ENCODE measurements at regions not wholly inside any gene's neighbourhood (a gene's known extent, or its start where the extent isn't known, plus 50 kb on each side); places are given as distances from the start of the nearest gene placed in this dataset.
"Not testable (repeated sequence)": the region's sequence is repeated elsewhere in the genome, so short reads cannot be mapped to it uniquely, and the experiment has no call there.

DNA sequence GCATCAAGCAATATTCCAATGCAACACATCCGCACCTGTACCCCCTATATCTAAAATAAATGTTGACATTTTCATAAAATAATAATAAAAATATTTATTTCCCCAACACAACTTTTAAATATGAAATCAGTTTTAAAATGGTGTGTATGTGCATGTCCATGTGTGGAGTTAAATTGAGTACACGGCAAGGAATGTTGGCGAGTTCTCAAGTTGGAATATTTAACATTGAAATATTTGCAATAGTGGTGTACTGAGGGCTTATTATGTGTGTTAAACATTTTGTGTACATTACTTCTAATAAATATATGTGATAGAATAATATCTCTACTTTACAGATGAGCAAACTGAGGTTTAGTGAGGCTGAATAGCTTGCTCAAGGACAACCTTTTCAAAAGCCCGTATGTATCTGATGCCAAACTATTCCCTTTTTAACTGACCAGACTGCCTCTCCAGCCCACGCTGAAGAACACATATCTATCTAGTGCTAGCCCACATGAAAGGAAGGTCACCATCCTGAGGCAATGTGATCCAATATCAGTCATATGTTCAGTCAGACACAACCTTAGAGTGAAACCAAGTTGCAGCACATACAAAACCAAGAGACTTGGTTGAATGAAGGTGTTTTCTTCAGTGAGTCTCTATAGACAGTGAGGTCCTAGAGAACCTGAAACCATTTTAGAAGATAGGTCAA is 192.2 kb upstream of the CDH11 start:
- DNase-seq: no peak

DNA sequence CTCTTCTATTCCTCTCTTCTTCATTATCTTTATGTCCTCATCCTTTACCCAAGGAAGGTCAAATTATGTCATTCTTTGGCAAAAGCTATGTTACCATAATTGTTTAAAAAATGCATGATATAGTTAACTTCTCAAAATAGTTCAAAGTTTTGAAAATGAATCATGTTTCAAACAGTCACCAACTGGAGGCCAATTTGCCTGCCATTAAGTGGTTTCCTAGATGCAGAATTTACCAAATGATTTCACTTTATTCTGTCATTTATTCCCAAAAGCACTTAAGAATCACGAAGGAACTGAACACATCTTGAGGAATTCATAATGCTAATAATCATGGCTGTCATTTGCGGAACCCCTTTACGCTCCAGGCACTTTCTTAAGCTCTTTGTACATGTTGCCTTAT is 190.9 kb upstream of the CDH11 start:
- DNase-seq: no peak

DNA sequence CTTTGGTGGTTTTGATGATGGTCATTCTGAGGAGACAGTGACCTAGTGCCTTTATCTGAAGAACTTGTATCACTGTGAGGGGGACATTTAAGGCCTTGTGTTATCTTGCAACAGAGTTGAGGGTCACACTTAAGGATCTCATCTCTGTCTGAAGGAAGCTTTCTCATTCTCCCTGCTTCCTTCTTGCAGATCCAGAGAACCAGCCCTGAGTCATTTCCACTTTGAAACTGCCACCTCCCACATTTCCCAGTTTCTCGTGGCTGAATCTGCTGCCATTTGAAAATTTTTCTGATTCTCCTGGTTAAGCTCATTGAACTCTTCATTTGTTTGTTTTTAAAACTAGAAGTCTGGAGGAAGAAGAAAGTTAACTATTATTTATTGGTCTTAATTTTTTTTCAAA is 190.2 kb upstream of the CDH11 start:
- no peak for DNase-seq

DNA sequence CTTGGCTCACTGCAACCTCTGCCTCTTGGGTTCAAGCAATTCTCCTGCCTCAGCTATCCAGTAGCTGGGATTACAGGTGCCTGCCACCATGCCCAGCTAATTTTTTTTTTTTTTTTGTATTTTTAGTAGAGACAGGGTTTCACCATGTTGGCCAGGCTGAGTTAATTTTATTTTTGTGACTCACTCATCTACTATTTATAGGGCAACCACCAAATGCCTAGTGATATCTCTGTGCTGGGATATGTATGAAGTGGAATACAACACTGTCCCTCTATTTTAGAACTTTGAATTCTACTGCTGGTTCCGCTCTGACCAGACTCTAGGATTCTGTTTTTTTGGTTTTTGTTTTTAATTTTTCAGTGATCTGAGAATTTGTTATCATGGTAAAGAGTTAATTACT is 188.6 kb upstream of the CDH11 start:
- not testable (repeated sequence) for DNase-seq

DNA sequence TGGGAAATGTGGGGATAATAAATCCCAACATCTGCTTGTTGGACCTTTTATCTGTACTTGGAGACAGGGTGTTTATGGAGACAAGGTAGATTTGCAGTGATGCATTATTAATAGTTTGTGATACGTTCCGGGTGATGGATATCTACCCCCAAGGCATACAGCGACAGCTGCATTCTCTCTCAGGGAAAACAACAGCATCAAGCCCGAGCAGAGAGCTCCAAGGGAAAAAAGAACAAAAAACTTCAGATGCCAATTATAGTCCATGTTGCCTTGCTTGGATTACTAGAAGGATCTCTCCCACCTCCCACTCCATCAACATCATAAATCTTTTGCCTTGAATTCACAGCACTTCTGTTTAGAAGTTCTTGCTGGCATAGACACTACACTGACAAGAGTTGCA is 187.5 kb upstream of the CDH11 start:
- no peak for DNase-seq

DNA sequence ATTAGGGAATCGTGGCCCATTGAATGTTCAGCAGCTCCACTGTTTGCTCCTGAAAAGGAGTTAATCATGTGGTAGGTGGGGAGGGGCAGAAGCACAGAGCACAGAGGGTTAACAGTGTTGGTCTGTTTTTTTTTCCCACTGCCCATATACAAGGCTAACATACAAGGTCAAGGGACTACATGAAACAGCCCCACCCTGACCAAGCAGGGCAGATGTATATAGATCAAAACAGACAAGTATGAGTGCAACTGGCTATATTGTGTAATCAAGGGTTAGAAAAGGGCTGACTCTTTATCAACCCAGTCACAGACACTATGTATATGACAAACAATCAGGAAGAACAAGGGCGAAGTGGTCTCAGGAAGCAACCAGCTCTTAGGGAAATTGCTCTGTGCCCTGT is 186.6 kb upstream of the CDH11 start:
- DNase-seq: no peak

DNA sequence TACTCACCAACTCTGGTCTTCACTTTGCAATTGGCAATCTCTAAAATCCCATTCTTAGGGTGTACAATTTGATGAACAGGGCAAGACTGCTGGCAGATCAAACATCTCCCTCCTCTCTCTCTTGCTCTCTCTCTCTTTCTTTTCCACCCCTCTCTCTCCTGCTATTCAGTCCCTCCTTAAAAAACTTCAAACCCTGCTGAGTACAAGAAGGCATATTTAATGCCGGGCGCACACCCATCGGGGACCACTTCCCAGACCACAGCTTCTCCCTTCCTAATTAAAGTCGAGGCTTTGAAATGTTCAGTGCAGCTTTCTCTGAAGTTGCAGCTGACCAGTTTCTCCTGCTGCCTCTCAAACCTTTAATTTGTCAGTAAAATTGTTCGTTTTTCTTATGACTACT is 185.4 kb upstream of the CDH11 start:
- DNase-seq: no peak

DNA sequence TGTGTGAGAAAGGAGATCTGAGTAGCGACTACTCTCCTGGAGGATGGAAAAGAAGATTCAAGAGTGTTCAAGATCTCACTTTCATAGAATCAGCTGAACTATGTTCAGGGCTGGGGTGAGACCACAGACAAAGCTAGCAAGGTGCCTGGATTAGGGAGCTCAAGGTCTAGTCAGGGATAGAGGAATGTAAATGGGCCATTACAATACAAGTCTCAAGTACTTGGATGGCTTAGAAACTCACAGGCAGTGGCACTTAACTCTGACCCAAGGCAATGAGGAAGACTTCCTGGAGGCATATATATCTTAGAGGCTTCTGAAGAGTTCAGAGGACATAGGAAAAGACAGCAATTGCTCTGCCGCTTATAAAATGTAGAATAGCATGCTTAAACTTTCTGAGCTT is 184.9 kb upstream of the CDH11 start:
- DNase-seq: no peak

DNA sequence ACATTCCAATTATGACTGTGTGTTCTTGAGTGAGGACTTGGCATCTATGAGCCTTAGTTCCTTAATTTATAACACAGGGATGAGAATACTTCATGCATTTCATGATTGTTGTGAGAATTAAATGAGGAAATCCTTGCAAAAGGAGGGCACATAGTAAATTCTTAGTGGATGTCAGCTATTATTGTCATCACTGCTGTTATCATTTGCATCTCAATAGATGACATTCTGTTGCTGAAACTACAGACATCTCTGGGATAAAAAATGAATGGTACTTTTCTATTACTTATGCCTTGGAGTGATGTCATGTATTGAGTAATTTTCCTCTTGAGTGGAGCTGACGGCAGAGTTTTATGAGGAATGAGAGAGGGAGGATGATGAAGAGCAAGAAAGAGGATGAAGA is 184.4 kb upstream of the CDH11 start:
- DNase-seq: no peak

DNA sequence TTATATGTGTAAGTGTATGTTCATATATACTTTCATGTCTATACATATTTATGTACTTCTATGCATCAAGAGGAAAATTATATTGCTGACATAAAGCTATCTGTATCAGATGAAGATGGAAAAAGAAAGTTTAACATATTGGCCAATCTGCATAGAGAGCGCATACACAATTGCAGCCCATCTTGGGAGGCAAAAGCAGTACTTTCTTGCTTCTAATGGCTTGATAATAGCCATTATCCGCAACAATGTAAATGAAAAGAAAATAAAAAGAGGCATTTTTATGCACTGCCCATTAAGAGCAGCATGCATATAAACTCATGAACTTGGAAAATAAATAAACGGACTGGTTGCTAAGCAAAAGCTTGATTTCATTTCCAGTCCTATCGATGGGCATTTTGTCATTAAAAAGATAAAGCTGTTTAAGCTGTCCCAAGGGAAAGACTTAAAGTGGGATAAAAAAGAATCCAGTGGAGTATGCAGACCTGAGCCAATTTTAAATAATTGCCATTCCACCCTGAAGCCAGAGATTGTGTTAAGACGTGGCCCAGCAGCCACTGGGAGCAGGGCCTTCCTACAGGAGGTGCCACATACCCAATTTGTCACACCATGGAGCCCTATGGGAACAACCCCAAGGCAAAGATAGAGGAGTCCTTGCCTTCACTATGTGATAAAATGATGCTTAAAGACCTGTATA is 183.6 kb upstream of the CDH11 start:
- no peak for DNase-seq

DNA sequence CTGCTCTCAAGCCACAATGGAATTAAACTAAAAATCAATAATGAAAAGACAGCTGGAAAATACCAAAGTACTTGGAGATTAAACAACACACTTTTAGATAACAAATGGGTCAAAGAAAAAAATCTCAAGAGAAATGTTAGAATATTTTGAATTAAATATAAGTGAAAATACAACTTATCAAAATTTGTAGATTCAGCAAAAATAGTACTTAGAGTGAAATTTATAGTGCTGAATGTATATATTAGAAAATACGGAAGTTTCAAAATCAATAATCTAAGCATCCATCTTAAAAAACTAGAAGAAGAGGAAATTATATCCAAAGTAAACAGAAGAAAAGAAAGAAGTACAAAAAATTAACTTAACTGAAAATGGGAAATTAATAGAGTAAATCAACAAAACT is 179.2 kb upstream of the CDH11 start:
- no peak for DNase-seq

DNA sequence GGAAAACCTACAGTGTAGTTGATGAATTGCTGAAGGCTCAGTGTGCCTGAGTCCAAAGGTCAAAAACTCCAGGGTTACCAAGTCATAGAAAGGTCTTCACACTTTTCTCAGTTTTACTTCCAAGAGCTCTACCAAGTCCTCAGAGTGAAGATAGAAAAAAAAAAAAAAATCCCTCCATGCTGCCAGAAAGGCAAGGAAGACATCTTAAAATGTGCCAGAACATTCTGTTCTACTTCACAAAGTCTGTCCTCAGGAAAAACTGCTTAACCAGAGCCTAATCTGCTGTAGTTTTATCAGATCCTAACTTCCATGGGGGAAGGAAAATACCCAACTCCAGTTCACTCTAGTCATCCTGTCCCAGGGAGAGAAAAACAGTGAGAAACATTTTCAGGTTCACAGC is 175.6 kb upstream of the CDH11 start:
- no peak for DNase-seq

DNA sequence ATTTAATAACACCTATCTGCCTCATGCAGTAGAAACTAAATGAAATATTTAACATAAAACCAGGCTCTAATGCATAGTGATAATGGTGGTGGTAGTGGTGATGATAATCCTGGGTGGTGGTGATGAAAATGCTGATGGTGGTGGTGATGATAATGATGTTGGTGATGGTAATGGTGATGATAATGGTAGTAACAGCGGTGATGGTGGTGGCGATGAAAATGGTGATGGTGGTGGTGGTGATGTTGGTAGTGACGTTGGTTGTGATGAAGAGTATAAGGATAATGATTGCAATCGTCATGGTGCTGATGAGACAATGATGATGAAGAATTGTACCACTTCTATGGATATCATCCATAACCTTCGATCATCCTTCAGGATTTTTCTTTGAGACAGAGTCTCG is 173.7 kb upstream of the CDH11 start:
- DNase-seq: no peak

DNA sequence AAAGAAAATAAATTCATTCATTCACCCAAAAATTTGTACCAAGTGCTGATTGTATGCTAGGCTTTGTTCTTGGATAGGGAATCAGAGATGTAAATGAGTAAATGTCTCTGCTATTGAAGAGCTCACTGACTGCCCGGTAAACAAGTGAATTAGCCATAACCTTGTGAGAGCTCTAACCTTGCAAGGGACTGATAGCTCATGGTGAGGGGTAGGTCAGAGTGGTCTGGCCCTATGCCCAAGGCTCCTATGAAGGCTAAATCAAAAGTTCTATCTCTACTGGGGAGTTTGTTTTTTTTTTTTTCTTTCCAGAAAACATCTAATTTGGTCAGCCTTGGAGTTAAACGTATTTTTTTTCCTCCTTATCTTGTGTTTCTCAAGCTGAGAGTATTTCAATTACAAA is 172.8 kb upstream of the CDH11 start:
- DNase-seq: no peak

DNA sequence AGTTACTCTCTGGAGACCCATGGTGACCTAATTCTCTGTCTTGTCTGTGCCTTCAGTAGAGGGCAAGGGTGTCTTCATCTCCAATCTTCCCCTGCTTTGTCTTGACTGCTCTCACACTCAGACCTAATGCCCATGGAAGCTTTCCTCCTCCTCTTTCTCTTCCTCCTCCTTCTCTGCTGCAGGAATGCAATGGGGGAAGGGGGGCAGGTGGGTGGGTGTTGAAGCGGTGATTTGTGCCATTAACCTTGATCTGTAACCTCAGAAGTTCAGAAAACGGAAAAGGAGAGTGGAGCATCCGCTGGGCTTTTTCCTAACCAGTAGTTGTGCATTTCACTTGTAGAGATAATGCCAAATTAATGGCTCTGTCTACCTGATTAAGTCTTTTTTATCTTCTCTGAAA is 172.3 kb upstream of the CDH11 start:
- no peak for DNase-seq

DNA sequence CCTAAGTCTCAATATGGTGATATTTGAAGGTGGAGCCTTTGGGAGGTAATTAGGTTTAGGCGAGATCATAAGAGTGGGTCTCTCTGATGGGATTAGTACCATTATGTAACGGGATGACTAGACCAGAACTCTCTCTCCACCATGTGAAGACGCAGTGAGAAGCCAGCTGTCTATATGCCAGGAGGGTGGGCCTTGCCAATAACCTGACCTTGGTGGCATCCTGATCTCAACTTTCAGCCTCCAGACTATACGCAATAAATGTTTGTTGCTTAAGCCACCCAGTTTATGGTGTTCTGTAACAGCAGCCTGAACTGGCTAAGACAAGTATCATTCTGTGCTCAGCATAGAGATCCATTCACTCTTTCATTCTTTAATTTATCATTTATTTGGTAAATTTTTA is 167.2 kb upstream of the CDH11 start:
- DNase-seq: no peak

DNA sequence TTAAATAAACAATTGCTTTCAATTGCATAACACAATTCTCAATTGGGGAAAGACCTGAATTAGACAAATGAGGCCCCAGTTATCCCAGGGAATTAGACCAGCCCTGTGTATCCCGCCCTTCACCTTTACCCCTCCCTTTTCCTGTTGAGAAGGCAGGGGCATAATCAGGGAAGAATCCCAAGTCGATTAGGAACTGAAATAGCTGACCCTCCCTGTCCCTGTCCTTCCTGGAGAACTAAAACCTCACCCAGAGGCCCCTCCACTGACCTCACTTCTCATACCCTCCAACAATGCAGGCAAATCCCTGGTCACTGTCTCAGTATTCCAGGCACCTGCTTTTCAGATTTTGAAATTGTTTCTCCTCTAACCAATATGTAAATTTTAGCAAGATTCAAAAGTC is 165.4 kb upstream of the CDH11 start:
- no peak for DNase-seq

DNA sequence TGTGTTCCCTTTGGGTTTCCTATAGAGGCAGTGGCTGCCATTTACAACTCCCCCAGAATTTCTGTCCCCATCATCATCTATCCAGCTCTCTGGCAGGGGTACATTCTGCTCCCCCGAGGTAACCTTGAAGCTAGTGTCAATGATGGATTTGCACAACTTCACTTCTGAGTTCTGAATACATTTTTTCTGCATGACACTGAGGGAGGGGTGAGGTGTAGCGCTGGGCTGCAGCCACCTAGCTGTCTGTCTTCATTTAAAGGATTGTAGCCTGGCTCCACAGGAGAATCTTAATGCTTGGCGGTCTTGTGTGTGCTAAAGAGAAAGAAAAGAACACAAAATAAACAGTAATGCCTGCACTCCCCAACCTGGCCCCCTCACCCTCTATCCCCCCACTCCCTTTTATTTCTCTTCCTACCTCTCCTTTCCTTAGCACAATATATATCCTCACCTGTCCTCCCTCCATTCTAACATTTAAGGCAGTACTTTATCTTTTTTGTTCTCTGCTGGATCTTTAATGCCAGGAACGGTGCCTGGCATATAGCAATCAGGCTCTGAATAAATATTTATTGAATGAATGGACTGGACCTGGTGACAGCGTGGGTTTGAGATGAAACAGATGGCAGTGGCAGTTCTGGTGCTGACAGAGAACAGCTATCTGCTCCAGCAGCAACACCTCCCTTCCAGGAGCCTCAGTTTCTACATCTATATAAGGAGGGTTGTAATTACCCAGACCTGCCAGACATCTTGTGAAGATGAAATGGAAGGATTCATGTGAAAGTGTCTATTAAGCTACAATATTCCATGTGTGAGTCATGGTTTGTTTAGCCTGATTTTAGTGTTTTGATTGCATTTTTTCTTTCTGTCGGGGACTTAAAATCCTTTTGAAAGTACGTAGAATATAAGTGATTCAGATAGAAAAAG is 163.5 kb upstream of the CDH11 start:
- no peak for DNase-seq

DNA sequence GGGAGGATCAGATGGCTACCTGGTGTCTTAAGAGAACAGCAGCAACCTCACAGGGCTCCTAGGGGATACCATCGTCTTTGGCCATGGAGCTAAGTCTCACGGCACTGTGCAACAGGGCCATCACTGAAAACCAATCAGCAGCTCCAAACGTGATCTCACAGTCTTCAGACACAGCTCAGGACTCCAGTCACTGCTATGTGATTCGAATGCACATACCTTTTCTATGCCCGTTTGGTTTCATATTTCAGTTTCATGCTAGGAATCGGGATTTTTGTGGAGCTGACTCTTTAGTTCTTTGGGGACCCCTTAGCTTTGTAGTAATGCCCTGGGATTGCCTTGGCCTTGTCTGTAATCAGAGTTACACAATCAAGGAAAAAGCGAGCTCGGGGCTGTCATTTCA is 162.8 kb upstream of the CDH11 start:
- no peak for DNase-seq

DNA sequence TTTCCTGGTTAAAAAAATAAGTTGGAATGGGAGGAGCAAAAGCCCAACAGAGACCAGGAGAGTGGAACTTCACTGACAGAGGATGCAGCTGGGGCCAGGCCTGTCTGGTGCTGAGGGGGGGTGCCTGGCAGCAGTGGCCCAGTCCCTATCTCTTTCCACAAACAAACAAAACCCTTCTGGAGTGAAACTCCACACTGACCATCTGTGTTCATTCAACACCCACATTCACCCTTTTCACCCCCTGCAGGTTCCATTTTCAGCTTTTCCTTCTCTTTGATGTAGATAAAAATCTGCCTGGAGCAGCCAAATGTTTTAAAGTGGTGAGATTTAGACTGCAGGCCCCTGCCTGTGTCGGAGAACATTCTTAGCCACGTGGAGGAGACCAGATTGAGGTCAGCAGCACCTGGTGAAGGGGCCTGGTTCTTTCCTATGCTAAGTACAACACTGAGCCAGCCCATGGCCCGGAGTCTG is 161.4 kb upstream of the CDH11 start:
- no peak for DNase-seq

DNA sequence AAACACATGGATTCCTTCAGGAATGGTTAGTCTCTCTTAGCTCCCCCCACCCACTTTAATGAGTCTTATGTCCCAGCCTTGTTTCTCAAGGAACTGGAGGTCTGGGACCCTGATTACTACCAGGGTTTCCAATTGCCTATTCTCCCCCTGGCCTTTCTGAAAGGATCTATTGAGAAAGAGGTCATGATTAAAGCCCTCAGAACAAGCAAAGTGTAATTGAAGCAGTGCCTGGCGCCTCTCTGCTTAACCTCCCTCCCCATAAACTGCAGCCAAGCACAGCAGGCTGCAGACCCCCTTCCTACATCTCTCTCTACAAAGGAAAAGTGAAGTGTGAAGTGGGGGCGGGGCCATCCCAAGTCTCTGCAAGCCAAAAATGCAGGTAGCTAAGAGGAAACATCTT is 159.7 kb upstream of the CDH11 start:
- no peak for DNase-seq

DNA sequence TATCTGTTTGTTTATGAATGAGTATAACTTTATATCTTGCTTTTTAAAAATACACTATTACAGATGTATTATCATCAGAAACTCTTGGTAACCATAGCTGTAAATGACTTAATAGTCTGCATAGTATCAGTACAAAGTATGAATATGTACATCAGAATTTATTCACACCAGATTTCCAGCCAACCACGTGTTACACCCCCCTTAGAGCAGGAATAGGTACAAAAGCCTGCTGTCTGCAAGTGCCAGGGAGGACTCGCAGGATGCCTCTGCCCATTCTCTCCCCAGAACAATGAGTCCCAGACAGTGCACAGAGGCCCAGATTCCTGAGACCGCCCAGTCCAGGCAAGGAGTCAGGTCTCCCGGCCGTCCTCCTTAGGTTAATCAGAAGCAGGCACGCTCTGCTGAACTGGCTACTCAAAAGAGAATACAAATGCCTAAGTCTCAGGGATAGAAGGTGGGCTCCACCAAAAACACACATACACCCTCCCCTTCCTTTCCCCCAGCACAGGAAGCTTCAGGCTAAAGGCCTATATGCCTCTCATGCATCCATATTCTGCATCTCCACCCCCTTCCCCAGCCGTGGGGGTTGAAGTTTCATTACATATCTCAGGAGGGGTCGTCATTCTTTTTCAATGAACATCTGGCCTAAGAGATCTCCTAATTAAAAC is 159.1 kb upstream of the CDH11 start:
- no peak for DNase-seq

DNA sequence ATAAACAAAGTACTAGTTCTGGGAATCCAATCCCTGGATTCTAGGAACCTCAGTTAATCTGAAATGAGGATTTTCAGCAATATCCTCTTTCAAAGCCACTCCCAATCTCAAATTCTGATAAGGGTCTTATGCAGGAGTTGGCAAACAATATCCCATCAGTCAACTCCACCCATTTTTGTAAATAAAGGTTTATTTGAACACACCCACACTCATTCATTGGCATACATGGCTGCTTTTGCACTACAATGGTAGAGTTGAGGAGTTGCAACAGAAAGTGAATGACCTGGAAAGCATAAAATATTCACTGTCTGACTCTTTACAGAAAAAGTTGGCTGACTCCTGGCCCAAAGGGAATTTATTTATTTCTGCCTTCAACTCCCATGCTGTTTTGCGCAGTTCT is 157.7 kb upstream of the CDH11 start:
- no peak for DNase-seq
